Stimulated activated CD4-positive, alpha-beta T cell treated with anti-CD3 and anti-CD28 coated beads, TNF-alpha, amount 100 ng/mL, for 1 hour (primary cell): ENCODE measurements at regions not wholly inside any gene's neighbourhood (a gene's known extent, or its start where the extent isn't known, plus 50 kb on each side); places are given as distances from the start of the nearest gene placed in this dataset.

ENCODE experiments used
- DNase-seq, 3 donors: peaks; one replicate each; pipeline ENCODE4 v3.0.0-alpha.2; 2020; ENCODE audit warnings: low read depth in 3 of 3, low spot score in 1 of 3

GRCh38 chr7:17123020-17123419 lies 175.4 kb upstream of the AHR start:
- DNase-seq, result no peak

DNA sequence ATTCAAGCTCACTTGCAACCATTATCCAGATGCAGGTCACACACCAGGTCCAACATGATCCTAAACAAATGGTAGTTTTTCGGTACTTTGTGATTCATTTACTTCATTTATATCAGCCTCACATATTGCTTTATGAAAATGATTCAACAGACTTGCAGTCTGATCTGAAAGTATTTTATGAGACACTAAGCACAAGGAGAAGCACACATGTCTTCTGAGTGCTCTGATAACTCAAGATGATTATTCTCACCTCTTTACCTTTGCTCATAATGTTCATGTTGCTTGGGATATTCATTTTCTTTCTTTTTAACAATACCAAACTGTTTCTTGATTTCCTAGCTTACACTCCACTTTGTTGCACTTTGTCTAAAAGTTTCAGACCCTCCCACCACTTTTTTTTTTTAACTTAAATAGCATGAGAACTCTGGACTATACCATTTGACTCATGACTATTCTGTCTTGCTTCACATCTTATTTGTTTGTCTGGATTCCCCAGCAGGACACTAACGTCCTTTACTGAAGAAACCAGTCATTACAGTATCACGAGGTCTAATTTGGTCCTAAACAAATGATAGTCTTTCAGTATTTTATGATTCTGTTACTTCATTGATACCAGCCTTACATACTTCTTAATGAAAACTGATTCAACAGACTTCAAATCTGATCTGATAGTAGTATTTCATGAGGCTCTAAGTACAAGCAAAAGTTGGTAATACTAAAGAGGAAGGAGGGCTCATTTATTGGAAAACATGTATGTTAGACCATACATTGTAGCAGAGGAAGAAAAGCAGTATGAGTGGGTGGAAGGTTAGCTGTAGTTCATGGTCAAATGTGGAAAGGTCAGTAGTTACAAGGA lies 171.8 kb upstream of the AHR start:
- DNase-seq, result no peak

GRCh38 chr7:17129218-17129617 lies 169.2 kb upstream of the AHR start:
- no peak for DNase-seq

DNA sequence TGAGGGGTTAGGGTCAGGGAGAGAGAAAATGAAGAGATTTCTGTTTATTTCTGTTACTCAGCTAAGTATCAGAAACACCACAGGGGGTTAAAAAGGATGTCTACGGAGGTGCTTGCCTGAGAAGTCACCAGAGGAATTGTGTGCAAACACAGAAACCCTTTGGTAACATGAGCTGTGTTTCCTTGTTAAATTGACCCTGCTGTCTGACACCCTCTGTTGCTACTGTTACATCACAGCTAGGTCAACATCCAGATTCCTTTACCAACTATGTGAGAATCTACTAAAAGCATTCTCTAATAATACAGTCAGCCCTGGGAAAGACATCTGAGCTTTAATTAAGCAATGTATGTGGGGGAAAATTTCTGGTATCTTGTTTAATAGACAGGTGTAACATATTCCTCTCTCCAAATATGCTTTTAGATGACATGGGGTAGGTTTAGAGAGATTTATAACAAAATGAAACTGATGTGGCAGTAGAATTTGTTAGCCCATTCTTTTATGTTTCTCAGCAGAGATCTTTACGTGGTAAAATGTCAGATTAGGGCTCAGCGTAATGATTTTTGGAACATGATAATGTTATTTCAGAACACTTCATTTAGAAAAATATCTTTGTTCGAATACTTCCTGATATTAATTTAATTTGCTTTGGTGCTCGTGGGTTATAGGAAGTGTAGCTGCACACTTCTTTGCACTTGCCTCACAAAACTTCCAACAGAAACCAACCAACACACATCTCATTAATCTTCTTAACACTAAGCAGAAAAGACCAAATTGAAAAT lies 168.0 kb upstream of the AHR start:
- no peak for DNase-seq

DNA sequence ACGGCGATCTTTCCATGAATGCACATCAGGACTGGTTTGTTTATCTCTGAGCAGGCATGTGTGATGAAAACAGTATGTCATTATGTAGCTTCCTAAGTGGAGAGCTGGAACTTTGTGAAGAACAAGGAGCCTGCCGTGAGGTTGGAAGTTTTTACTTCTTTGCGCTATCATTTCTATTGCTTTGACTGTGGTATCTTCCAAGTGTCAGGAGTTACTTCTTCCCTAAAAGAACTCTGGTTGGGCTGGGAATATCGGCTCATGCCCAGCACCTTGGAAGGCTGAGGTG lies 167.4 kb upstream of the AHR start:
- no peak for DNase-seq

GRCh38 chr7:17131983-17132655 lies 166.3 kb upstream of the AHR start:
- no peak for DNase-seq

GRCh38 chr7:17132726-17133125 lies 165.7 kb upstream of the AHR start:
- no peak for DNase-seq

DNA sequence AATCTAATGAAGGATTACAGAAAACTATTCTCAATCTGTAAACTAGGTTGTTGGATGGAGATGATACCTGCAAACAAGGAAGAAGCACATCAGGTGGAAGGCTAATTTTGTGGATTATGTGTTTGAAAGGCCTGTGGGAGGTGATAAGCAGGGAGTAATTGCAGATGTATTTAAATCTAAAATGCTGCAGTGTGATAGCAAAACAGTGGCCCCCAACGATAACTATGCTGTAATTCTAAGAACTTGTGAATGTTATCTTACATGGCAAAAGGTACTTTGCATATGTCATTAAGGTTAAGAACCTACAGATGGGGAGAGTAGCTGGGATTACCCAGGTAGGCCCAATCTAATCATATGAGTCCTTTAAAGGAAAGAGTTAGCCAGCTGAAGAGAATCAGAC lies 164.5 kb upstream of the AHR start:
- DNase-seq, result no peak

DNA sequence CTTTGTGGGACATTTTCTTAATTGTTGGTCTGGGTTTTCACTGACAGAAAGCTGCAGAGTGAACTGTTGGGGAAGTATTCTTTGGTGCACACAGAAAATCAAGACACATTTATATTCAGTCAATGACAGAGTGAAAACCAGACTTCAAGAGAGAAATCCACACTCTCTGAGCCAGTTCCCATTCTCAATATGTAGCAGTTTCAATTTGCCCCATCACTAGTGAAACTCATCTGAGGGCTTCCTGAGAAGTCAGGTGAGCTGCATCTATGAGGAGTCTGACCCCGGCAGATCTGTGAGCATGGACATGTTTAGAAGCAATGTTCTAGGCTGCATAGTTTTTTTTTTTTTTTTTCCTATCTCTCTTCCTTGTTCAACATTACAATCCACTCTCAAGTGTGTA lies 163.7 kb upstream of the AHR start:
- no peak for DNase-seq

GRCh38 chr7:17136126-17136525 lies 162.3 kb upstream of the AHR start:
- DNase-seq, result no peak

DNA sequence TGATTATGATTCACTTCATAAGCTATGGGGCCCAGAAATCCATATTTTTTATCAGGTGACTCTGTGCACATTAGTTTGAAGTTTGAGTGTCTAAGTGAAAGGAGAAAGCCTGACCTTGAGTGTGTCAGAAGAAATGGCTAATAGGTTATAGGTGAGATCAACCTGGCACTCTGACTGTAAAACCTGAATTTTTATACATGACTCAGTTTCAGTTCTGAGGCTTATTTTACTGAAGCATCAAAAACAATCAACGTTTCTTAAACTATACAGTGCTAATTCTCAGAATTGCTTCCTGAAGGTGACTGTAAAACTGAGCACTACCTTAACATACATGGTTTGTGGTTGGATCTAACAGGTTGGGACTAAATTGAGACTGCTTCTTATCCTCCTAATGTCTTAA lies 159.4 kb upstream of the AHR start:
- no peak for DNase-seq

DNA sequence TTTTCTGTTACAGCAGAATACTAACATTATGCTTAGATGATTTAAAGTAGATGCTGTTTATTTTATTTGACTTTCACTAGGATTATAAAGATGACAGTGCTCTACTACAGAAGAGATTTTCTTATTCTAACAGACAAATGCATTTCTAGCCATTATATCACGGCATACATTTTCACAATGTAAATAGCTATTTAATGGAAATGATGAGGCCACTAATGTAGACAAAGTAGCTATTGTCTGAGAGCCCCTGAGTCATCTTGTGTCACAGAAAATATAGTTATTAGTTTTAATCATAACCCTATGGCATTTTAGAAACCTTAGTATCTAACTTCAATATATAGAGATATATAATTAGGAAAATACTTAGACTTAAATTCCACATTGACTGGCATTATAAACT lies 158.0 kb upstream of the AHR start:
- DNase-seq, result no peak

DNA sequence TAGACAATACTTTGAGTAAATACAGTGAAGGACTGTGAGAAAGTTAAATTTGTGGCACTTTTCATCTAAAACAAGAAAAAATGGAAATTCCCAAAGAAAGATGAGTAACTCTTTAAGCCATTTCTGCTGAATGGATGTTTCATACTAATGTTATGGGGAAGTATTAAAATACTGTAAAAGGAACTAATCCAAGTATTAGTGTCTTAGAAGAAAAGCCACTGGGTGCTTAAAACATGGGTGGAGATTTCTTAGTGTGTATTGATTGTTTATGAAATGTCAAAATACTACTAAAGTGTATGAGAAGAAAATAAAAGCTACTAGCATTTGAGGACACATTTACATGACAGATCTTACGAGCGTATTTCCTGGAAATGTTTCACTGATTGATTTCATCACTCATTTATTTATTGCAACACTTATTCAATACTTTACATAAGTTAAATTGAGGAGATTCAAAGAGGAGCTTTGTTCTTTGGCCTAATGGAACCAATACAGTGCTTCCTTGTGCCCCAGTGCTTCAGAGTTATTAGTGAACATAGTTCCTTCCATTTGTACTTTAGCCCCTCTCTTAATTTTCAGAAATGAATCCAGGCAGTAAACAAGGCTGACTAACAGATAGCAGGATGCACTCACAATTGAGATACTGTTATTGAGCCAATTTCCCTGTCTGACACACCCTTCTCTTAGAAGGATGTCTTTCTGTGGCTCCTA lies 155.5 kb upstream of the AHR start:
- no peak for DNase-seq

- DNase-seq, result peak in 2 of 3 donors; percentile 18 to 27
These were observed 154.1 kb upstream of the AHR start for GRCh38 chr7:17144322-17144721.

GRCh38 chr7:17146621-17147020 lies 151.8 kb upstream of the AHR start:
- DNase-seq, result no peak

- no peak for DNase-seq
These were observed 151.0 kb upstream of the AHR start for GRCh38 chr7:17147409-17147808.

DNA sequence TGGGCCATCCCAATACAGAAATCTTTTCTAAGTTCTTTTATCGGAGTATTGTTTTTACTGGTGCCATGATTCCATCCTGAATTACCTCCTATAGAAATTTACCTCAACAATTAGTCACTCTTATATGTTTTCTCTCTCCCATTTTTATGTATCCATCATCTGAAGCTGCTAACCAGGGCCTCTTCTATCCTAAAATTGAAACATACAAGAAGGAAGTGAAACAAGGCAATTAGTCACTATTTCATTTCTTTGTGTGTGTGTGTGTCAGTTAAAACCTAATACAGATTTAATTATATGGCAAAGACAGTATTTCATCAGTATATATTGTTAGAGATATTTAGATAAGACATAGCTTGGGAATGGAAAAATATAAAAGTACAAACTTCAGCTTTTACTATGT lies 148.4 kb upstream of the AHR start:
- DNase-seq, result no peak

- DNase-seq, result no peak
These were observed 145.7 kb upstream of the AHR start for GRCh38 chr7:17152721-17153120.

DNA sequence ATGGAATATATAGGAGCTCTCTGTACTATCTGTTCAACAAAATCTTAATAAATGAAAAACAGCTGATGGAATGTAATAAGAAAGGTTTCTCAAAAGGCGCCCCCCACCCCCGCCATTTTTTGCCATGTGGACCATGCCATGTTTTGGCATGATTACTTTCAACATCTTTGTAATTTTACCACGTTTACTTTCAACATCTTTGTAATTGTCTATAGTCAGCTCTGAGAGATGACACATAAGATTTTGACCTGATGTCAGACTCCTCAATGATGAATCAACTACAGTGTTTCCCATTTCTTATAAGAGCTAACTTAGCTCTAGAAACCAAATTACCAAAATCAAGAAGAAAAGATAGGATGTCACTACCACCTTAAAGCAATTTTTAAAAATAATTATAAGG lies 144.9 kb upstream of the AHR start:
- DNase-seq, result no peak

DNA sequence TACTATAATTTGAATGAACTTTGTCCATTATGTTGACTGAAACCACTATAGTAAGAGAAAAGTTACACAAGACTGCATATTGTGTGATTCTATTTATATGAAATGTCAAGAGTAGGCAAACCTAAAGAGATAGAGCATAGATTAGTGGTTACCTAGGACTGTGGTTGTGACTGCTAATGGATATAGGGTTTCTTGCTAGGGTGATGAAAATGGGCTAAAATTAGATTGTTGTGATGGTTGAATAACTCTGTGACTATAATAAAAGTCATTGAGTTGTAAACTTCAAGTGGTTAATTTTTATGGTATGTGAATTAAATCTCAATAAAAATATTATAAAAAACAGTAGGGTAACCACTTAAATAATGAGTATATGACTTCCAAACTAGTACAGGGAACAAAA lies 142.9 kb upstream of the AHR start:
- no peak for DNase-seq

GRCh38 chr7:17158261-17158660 lies 140.2 kb upstream of the AHR start:
- no peak for DNase-seq
